ENCODE measurements at regions not wholly inside any gene's neighbourhood (a gene's known extent, or its start where the extent isn't known, plus 50 kb on each side); places are given as distances from the start of the nearest gene placed in this dataset.
"Not testable (repeated sequence)": the region's sequence is repeated elsewhere in the genome, so short reads cannot be mapped to it uniquely, and the experiment has no call there.

GRCh38 chr4:107490116-107490515, 229.9 kb downstream of the PAPSS1 start:
- no peaks in the 10 kb centered on the region for H3K4me1 Mint-ChIP-seq
- no peak overlapping the region for H3K4me3 Mint-ChIP-seq
- peaks cover 2% of the 10 kb centered on the region for H3K27me3 Mint-ChIP-seq (ENCODE audit: insufficient read depth, low read depth, poor library complexity)
- no peaks in the 10 kb centered on the region for H3F3A ChIP-seq (replicated peaks; ENCODE audit: low read depth)
- H3K27ac Mint-ChIP-seq, result no peak overlapping the region
- no peaks in the 10 kb centered on the region for H3K36me3 ChIP-seq (ENCODE audit: insufficient read depth)
- H3K4me2 ChIP-seq, result no peak overlapping the region
- no peaks in the 10 kb centered on the region for H3K79me2 ChIP-seq (replicated peaks; ENCODE audit: insufficient read depth)
- no peaks in the 10 kb centered on the region for H3K4me1 ChIP-seq (ENCODE audit: insufficient read depth)
- no peaks in the 10 kb centered on the region for H3K27me3 ChIP-seq (ENCODE audit: insufficient read depth)
- DNase-seq (ENCODE audit: low spot score) (no peak), ATAC-seq (no peak)
- no peaks in the 10 kb centered on the region; the same call in 1 of the 2 replicates for H3K9me2 ChIP-seq (ENCODE audit: insufficient read depth)
- peaks cover 2% of the 10 kb centered on the region; the same call in 1 of the 3 replicates for H3K9me3 Mint-ChIP-seq
- H3K36me3 Mint-ChIP-seq (ENCODE audit: low read depth), result no peaks in the 10 kb centered on the region
- no peak overlapping the region for H2AFZ ChIP-seq
- no peak overlapping the region for H3K4me3 ChIP-seq
- TF ChIP-seq POLR2AphosphoS5 (IDR thresholded peaks at IDR 0.05; ENCODE audit: low read depth), result no peak
- TF ChIP-seq CREB1 (CRISPR knock-in tag; IDR thresholded peaks at IDR 0.05; ENCODE audit: low read depth), result no peak
- TF ChIP-seq CTCF (conservative IDR thresholded peaks at IDR 0.05; ENCODE audit: low read depth in 2 of 2), result no peak
- H3K27ac ChIP-seq (ENCODE audit: low read depth), result no peak overlapping the region
- H4K20me1 ChIP-seq (replicated peaks; ENCODE audit: insufficient read depth), result no peaks in the 10 kb centered on the region

- not testable (repeated sequence) for H3K4me3 ChIP-seq; H3K36me3 ChIP-seq (ENCODE audit: insufficient read depth); DNase-seq (ENCODE audit: low spot score); H3K27me3 ChIP-seq (ENCODE audit: insufficient read depth); H3K79me2 ChIP-seq (replicated peaks; ENCODE audit: insufficient read depth); H3K9me2 ChIP-seq (ENCODE audit: insufficient read depth); H3K4me1 ChIP-seq (ENCODE audit: insufficient read depth); H4K20me1 ChIP-seq (replicated peaks; ENCODE audit: insufficient read depth); H3K4me1 Mint-ChIP-seq; H3F3A ChIP-seq (replicated peaks; ENCODE audit: low read depth); H3K27ac ChIP-seq (ENCODE audit: low read depth); H3K27me3 Mint-ChIP-seq (ENCODE audit: insufficient read depth, low read depth, poor library complexity); H3K4me3 Mint-ChIP-seq; H3K27ac Mint-ChIP-seq; H3K36me3 Mint-ChIP-seq (ENCODE audit: low read depth); ATAC-seq; H2AFZ ChIP-seq; H3K4me2 ChIP-seq
- H3K9me3 Mint-ChIP-seq, result peaks cover 17% of the 10 kb centered on the region; the same call in 2 of the 3 replicates
Observed at GRCh38 chr4:107483621-107484020, 236.4 kb downstream of the PAPSS1 start.

- Mint-ChIP-seq H3K4me1 (no peaks in the 10 kb centered on the region), H3K27me3 (ENCODE audit: insufficient read depth, low read depth, poor library complexity) (peaks cover 4% of the 10 kb centered on the region), H3K36me3 (ENCODE audit: low read depth) (peaks cover 6% of the 10 kb centered on the region; the same call in 1 of the 3 replicates), H3K9me3 (peaks cover 17% of the 10 kb centered on the region; the same call in 2 of the 3 replicates), H3K4me3 (no peak overlapping the region), H3K27ac (no peak overlapping the region)
- ATAC-seq (no peak), DNase-seq (ENCODE audit: low spot score) (no peak)
- H3F3A ChIP-seq (replicated peaks; ENCODE audit: low read depth), result no peaks in the 10 kb centered on the region
- H3K9me2 ChIP-seq (ENCODE audit: insufficient read depth), result peaks cover 4% of the 10 kb centered on the region; the same call in 1 of the 2 replicates
- no peaks in the 10 kb centered on the region for H4K20me1 ChIP-seq (replicated peaks; ENCODE audit: insufficient read depth)
- TF ChIP-seq STAT1 (IDR thresholded peaks at IDR 0.05; ENCODE audit: unreplicated experiment), result no peak
- TF ChIP-seq JUNB (IDR thresholded peaks at IDR 0.05; ENCODE audit: unreplicated experiment), result no peak
- TF ChIP-seq CREB1 (CRISPR knock-in tag; IDR thresholded peaks at IDR 0.05; ENCODE audit: low read depth), result no peak
- H3K27ac ChIP-seq (ENCODE audit: low read depth), result no peak overlapping the region
- no peaks in the 10 kb centered on the region for H3K36me3 ChIP-seq (ENCODE audit: insufficient read depth)
- H3K4me1 ChIP-seq (ENCODE audit: insufficient read depth), result no peaks in the 10 kb centered on the region
- H3K79me2 ChIP-seq (replicated peaks; ENCODE audit: insufficient read depth), result no peaks in the 10 kb centered on the region
- H2AFZ ChIP-seq, result 0 out of 2 replicates have a peak overlapping the region, but pooled peaks have one; percentile 47
- H3K27me3 ChIP-seq (ENCODE audit: insufficient read depth), result no peaks in the 10 kb centered on the region
- H3K4me3 ChIP-seq, result no peak overlapping the region
- H3K4me2 ChIP-seq, result no peak overlapping the region
Observed at GRCh38 chr4:107482546-107482945, 237.5 kb downstream of the PAPSS1 start.

Measured in GM23338 (cell line).